ENCODE measurements at regions not wholly inside any gene's neighbourhood (a gene's known extent, or its start where the extent isn't known, plus 50 kb on each side); places are given as distances from the start of the nearest gene placed in this dataset.

DNA sequence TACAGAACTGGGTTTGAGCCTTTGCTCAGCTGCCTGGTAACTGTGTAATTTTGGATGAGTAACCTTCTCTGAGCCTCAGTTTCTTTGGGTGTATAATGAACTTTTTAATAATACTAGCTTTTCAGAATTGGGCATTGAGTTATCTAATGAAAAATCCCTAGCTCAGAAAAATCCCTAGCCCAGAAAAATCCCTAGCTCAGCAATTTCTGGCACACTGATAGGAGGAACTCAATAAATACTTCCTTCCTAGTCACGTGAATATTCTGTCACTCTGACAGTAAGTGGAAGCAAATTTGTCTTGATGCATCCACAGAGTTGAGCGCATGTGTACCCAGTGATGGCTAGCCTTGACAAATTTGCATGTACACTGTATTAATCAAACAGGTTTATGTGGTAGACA lies 817.6 kb downstream of the XPNPEP1 start:
- no peak for TF ChIP-seq CTCF (IDR thresholded peaks at IDR 0.05)
- TF ChIP-seq TCF7L2 (IDR thresholded peaks at IDR 0.05; ENCODE audit: low read depth, low read length) = no peak

All from Panc1 (cell line).